Suprapubic skin (tissue), 4 donors: ENCODE measurements at regions not wholly inside any gene's neighbourhood (a gene's known extent, or its start where the extent isn't known, plus 50 kb on each side); places are given as distances from the start of the nearest gene placed in this dataset.

ENCODE experiments used
- DNase-seq, 2 donors: peaks; one replicate each; pipeline ENCODE4 v3.0.0-alpha.2; 2019; ENCODE audit warnings: low spot score in 2 of 2
- H3K27ac ChIP-seq: fragments of 200-600 bp; sonication (generic); one replicate; pipeline ENCODE4 v1.5.1; 2019
- H3K27me3 ChIP-seq: fragments of 200-600 bp; sonication (generic); one replicate; pipeline ENCODE4 v1.5.1; 2019
- H3K36me3 ChIP-seq: fragments of 200-600 bp; sonication (generic); one replicate; pipeline ENCODE4 v1.5.1; 2019
- H3K4me1 ChIP-seq: fragments of 200-600 bp; sonication (generic); one replicate; pipeline ENCODE4 v1.5.1; 2019
- H3K4me3 ChIP-seq: fragments of 200-600 bp; sonication (generic); one replicate; pipeline ENCODE4 v1.5.1; 2019; ENCODE audit warnings: mild to moderate bottlenecking
- H3K9me3 ChIP-seq: fragments of 200-600 bp; sonication (generic); one replicate; pipeline ENCODE4 v1.5.1; 2019
- CTCF ChIP-seq, 2 donors: fragments of 200-600 bp in 1 of 2; fragments of 450-650 bp in 1 of 2; sonication (generic) in 1 of 2; IDR thresholded peaks; one replicate each; pipeline ENCODE4 v1.5.1; 2016 to 2019; ENCODE audit warnings: antibody characterized with exemption in 2 of 2, mild to moderate bottlenecking in 1 of 2, moderate library complexity in 1 of 2
- EP300 ChIP-seq: sonication (generic); formaldehyde crosslinking; IDR thresholded peaks from one replicate; pipeline ENCODE4 v1.6.1; 2017; ENCODE audit warnings: antibody characterized with exemption
- POLR2A ChIP-seq, 2 donors: fragments of 450-650 bp; IDR thresholded peaks; one replicate each; pipeline ENCODE4 v1.6.1; 2017; ENCODE audit warnings: antibody characterized with exemption in 2 of 2, mild to moderate bottlenecking in 2 of 2, moderate library complexity in 2 of 2
- POLR2AphosphoS5 ChIP-seq, 3 donors: sonication (generic); formaldehyde crosslinking; IDR thresholded peaks; one replicate each; pipeline ENCODE4 v1.6.1; 2017; ENCODE audit warnings: antibody characterized with exemption in 3 of 3
- WGBS: methylation state at CpG from one replicate; pipeline ENCODE4 v1.1.5; 2018; 5-methylcytosine and 5-hydroxymethylcytosine counted together

GRCh38 chr9:92179286-92180001 is 64.2 kb upstream of the SPTLC1 start:
- no peak for TF ChIP-seq POLR2AphosphoS5 (IDR thresholded peaks at IDR 0.05)
- no peak for TF ChIP-seq CTCF (IDR thresholded peaks at IDR 0.05)
- TF ChIP-seq EP300: no peak
- no peak for TF ChIP-seq POLR2A (IDR thresholded peaks at IDR 0.05)
- Histone ChIP-seq H3K9me3 (no peaks in the 10 kb centered on the region), H3K27me3 (no peaks in the 10 kb centered on the region), H3K27ac (no peak overlapping the region), H3K4me3 (no peak overlapping the region), H3K36me3 (no peaks in the 10 kb centered on the region), H3K4me1 (no peaks in the 10 kb centered on the region)
- no peak for DNase-seq
- WGBS: 95% methylated on average over 11 of the region's 11 CpGs

- Histone ChIP-seq H3K9me3 (no peaks in the 10 kb centered on the region), H3K27ac (no peak overlapping the region), H3K27me3 (no peaks in the 10 kb centered on the region), H3K4me3 (no peak overlapping the region), H3K4me1 (no peaks in the 10 kb centered on the region), H3K36me3 (no peaks in the 10 kb centered on the region)
- DNase-seq: no peak
- TF ChIP-seq CTCF (IDR thresholded peaks at IDR 0.05) (no peak), EP300 (no peak), POLR2A (IDR thresholded peaks at IDR 0.05) (no peak), POLR2AphosphoS5 (IDR thresholded peaks at IDR 0.05) (no peak)
- 91% methylated on average over 5 of the region's 5 CpGs for WGBS
Observed at GRCh38 chr9:92177591-92177990, 62.4 kb upstream of the SPTLC1 start.

- Histone ChIP-seq H3K9me3 (no peaks in the 10 kb centered on the region), H3K27me3 (no peaks in the 10 kb centered on the region), H3K27ac (no peak overlapping the region), H3K4me1 (no peaks in the 10 kb centered on the region), H3K36me3 (no peaks in the 10 kb centered on the region), H3K4me3 (no peak overlapping the region)
- TF ChIP-seq POLR2AphosphoS5 (IDR thresholded peaks at IDR 0.05): no peak
- no peak for TF ChIP-seq POLR2A (IDR thresholded peaks at IDR 0.05)
- no peak for TF ChIP-seq EP300
- no peak for TF ChIP-seq CTCF (IDR thresholded peaks at IDR 0.05)
- WGBS: 93% methylated on average over 5 of the region's 5 CpGs
- no peak for DNase-seq
Observed at GRCh38 chr9:92176800-92177185, 61.6 kb upstream of the SPTLC1 start.

- Histone ChIP-seq H3K27ac (no peak overlapping the region), H3K4me1 (no peaks in the 10 kb centered on the region), H3K4me3 (no peak overlapping the region), H3K9me3 (no peaks in the 10 kb centered on the region), H3K27me3 (no peaks in the 10 kb centered on the region), H3K36me3 (no peaks in the 10 kb centered on the region)
- DNase-seq: no peak
- WGBS: 90% methylated on average over 9 of the region's 9 CpGs
- no peak for TF ChIP-seq POLR2AphosphoS5 (IDR thresholded peaks at IDR 0.05)
- TF ChIP-seq CTCF (IDR thresholded peaks at IDR 0.05): no peak
- no peak for TF ChIP-seq EP300
- no peak for TF ChIP-seq POLR2A (IDR thresholded peaks at IDR 0.05)
Observed at GRCh38 chr9:92176068-92176799, 61.0 kb upstream of the SPTLC1 start.

GRCh38 chr9:92175441-92175840 is 60.2 kb upstream of the SPTLC1 start:
- no peaks in the 10 kb centered on the region for H3K36me3 ChIP-seq
- WGBS: 94% methylated on average over 2 of the region's 2 CpGs
- H3K27ac ChIP-seq: no peak overlapping the region
- H3K27me3 ChIP-seq: no peaks in the 10 kb centered on the region
- TF ChIP-seq POLR2AphosphoS5 (IDR thresholded peaks at IDR 0.05): no peak
- TF ChIP-seq EP300: no peak
- no peak for TF ChIP-seq CTCF (IDR thresholded peaks at IDR 0.05)
- TF ChIP-seq POLR2A (IDR thresholded peaks at IDR 0.05): no peak
- no peak overlapping the region for H3K4me3 ChIP-seq
- no peaks in the 10 kb centered on the region for H3K9me3 ChIP-seq
- DNase-seq: no peak
- no peaks in the 10 kb centered on the region for H3K4me1 ChIP-seq
